PC-3 (cell line): ENCODE measurements at regions not wholly inside any gene's neighbourhood (a gene's known extent, or its start where the extent isn't known, plus 50 kb on each side); places are given as distances from the start of the nearest gene placed in this dataset.

Source experiments
- ATAC-seq: fragments of 200-7000 bp; cut with Tn5 transposase; 2 replicates; pipeline ENCODE4 v1.9.1; 2020; ENCODE audit warnings: mild to moderate bottlenecking, moderate library complexity
- BruUV-seq: library from RNA; stranded (reverse); fragments of 400-500 nt; replicated peaks from 2 replicates; lab custom pipeline; 2021; lab: Mats Ljungman, UMichigan
- CTCF ChIA-PET: fragments of 300-600 bp; sonication (Branson Sonifier 250); formaldehyde crosslinking; loops from one replicate; lab custom pipeline; 2022; ENCODE audit warnings: antibody characterized with exemption; lab: Charles Lee
- POLR2A ChIA-PET: fragments of 300-600 bp; sonication (Branson Sonifier 250); formaldehyde crosslinking; loops from one replicate; lab custom pipeline; 2022; ENCODE audit warnings: antibody characterized with exemption; ENCODE audit not compliant: unreplicated experiment; lab: Charles Lee
- DNase-seq: peaks from one replicate; pipeline ENCODE4 v3.0.0-alpha.2; 2015
- H2AFZ ChIP-seq: fragments of 300-600 bp; sonication (generic); 2 replicates; pipeline ENCODE4 v1.6.0; 2016; ENCODE audit warnings: antibody characterized with exemption, low read length
- H3F3A ChIP-seq: fragments of 300-600 bp; sonication (generic); one replicate; pipeline ENCODE4 v1.6.0; 2017; ENCODE audit warnings: antibody characterized with exemption, low read length, control low read depth, mild to moderate bottlenecking; ENCODE audit not compliant: unreplicated experiment
- H3K27ac ChIP-seq: fragments of 300-600 bp; sonication (generic); 2 replicates; pipeline ENCODE4 v1.5.1; 2016; ENCODE audit warnings: mild to moderate bottlenecking, low read length
- H3K27me3 ChIP-seq: fragments of 300-600 bp; sonication (generic); 2 replicates; pipeline ENCODE4 v1.6.1; 2016; ENCODE audit warnings: low read length, mixed read lengths
- H3K36me3 ChIP-seq: fragments of 300-600 bp; sonication (generic); 2 replicates; pipeline ENCODE4 v1.6.1; 2016; ENCODE audit warnings: low read depth, mixed run types, low read length, mixed read lengths
- H3K4me1 ChIP-seq: fragments of 300-600 bp; sonication (generic); 2 replicates; pipeline ENCODE4 v1.5.1; 2016; ENCODE audit warnings: low read length; ENCODE audit not compliant: insufficient read depth
- H3K4me2 ChIP-seq: fragments of 300-600 bp; sonication (generic); 2 replicates; pipeline ENCODE4 v1.6.0; 2016; ENCODE audit warnings: low read length
- H3K4me3 ChIP-seq: fragments of 300-600 bp; sonication (generic); 2 replicates; pipeline ENCODE4 v1.5.1; 2016; ENCODE audit warnings: mild to moderate bottlenecking, low read length, mixed read lengths
- H3K79me2 ChIP-seq: fragments of 300-600 bp; sonication (generic); 2 replicates; pipeline ENCODE4 v1.6.1; 2017; ENCODE audit warnings: low read length, mixed read lengths
- H3K9ac ChIP-seq: fragments of 300-600 bp; sonication (generic); 2 replicates; pipeline ENCODE4 v1.6.0; 2016; ENCODE audit warnings: mild to moderate bottlenecking, low read length
- H3K9me2 ChIP-seq: fragments of 300-600 bp; sonication (generic); replicated peaks from 2 replicates; pipeline ENCODE4 v1.6.1; 2016; ENCODE audit warnings: mixed run types, low read length, mixed read lengths
- H3K9me3 ChIP-seq: fragments of 300-600 bp; sonication (generic); 2 replicates; pipeline ENCODE4 v1.6.1; 2016; ENCODE audit warnings: low read length, mixed read lengths
- H4K20me1 ChIP-seq: fragments of 300-600 bp; sonication (generic); 2 replicates; pipeline ENCODE4 v1.6.1; 2016; ENCODE audit warnings: low read length, mixed read lengths
- CTCF ChIP-seq: fragments of 300-600 bp; sonication (generic); conservative IDR thresholded peaks from 2 replicates; pipeline ENCODE4 v1.5.1; 2017; ENCODE audit warnings: antibody characterized with exemption, low read depth, mild to moderate bottlenecking, low read length
- EZH2 ChIP-seq: fragments of 300-600 bp; sonication (generic); IDR thresholded peaks from one replicate; pipeline ENCODE4 v1.6.1; 2017; ENCODE audit warnings: antibody characterized with exemption, mild to moderate bottlenecking, low read length; ENCODE audit not compliant: unreplicated experiment
- EZH2phosphoT487 ChIP-seq: fragments of 300-600 bp; sonication (generic); IDR thresholded peaks from 2 replicates; pipeline ENCODE4 v1.6.1; 2018; ENCODE audit warnings: mild to moderate bottlenecking, antibody characterized with exemption, low read length, borderline replicate concordance
- intact Hi-C: fragments of 100-400 bp; cut with micrococcal nuclease; formaldehyde crosslinking; loops from 2 replicates; pipeline ENCODE4 v1.9.0; 2023

GRCh38 chr9:29697011-29697410, 2123.7 kb upstream of the C9orf72 start:
- Histone ChIP-seq H4K20me1 (no peaks in the 10 kb centered on the region), H3K4me3 (no peak overlapping the region), H3K4me1 (peaks cover 8% of the 10 kb centered on the region), H3K27me3 (no peaks in the 10 kb centered on the region), H3K9me3 (no peaks in the 10 kb centered on the region), H3F3A (no peaks in the 10 kb centered on the region), H2AFZ (no peak overlapping the region), H3K36me3 (no peaks in the 10 kb centered on the region), H3K9ac (no peak overlapping the region), H3K4me2 (peak overlapping the region; percentile 44), H3K79me2 (no peaks in the 10 kb centered on the region), H3K27ac (no peak overlapping the region), H3K9me2 (no peaks in the 10 kb centered on the region)
- TF ChIP-seq CTCF (no peak), EZH2phosphoT487 (no peak), EZH2 (no peak)
- DNase-seq (peak; percentile 38), ATAC-seq (peak; percentile 31; the same call in 1 of the 2 replicates)
- no TSS peak for BruUV-seq
- ChIA-PET POLR2A (no interaction called here), CTCF (no interaction called here)
- intact Hi-C loops, result no loop called here

GRCh38 chr9:29701559-29701958, 2128.3 kb upstream of the C9orf72 start:
- no peaks in the 10 kb centered on the region for H3K79me2 ChIP-seq
- ChIA-PET POLR2A (no interaction called here), CTCF (no interaction called here)
- TF ChIP-seq EZH2 (no peak), CTCF (no peak), EZH2phosphoT487 (no peak)
- H2AFZ ChIP-seq, result no peak overlapping the region
- BruUV-seq, result no TSS peak
- H3K27me3 ChIP-seq, result no peaks in the 10 kb centered on the region
- no peak overlapping the region for H3K4me3 ChIP-seq
- H3K9me3 ChIP-seq, result no peaks in the 10 kb centered on the region
- DNase-seq, result no peak
- H3K27ac ChIP-seq, result no peak overlapping the region
- intact Hi-C loops, result no loop called here
- H3F3A ChIP-seq, result no peaks in the 10 kb centered on the region
- no peaks in the 10 kb centered on the region for H3K36me3 ChIP-seq
- H3K4me2 ChIP-seq, result no peak overlapping the region
- peaks cover 7% of the 10 kb centered on the region for H3K4me1 ChIP-seq
- H3K9ac ChIP-seq, result no peak overlapping the region
- no peaks in the 10 kb centered on the region for H4K20me1 ChIP-seq
- no peak for ATAC-seq
- H3K9me2 ChIP-seq, result no peaks in the 10 kb centered on the region

- H3K27ac ChIP-seq, result no peak overlapping the region
- CTCF ChIA-PET, result no interaction called here
- no peaks in the 10 kb centered on the region for H3K79me2 ChIP-seq
- intact Hi-C loops, result no loop called here
- H3F3A ChIP-seq, result no peaks in the 10 kb centered on the region
- H3K4me3 ChIP-seq, result no peak overlapping the region
- H3K27me3 ChIP-seq, result no peaks in the 10 kb centered on the region
- no TSS peak for BruUV-seq
- no peaks in the 10 kb centered on the region for H3K9me3 ChIP-seq
- H3K36me3 ChIP-seq, result no peaks in the 10 kb centered on the region
- H2AFZ ChIP-seq, result no peak overlapping the region
- no peaks in the 10 kb centered on the region for H4K20me1 ChIP-seq
- H3K4me1 ChIP-seq, result peaks cover 3% of the 10 kb centered on the region
- H3K9ac ChIP-seq, result no peak overlapping the region
- H3K4me2 ChIP-seq, result no peak overlapping the region
- POLR2A ChIA-PET, result no interaction called here
- ATAC-seq (no peak), DNase-seq (no peak)
- H3K9me2 ChIP-seq, result no peaks in the 10 kb centered on the region
- TF ChIP-seq EZH2phosphoT487, result no peak
- no peak for TF ChIP-seq CTCF
- TF ChIP-seq EZH2, result no peak
Measured at GRCh38 chr9:29701971-29702370, 2128.7 kb upstream of the C9orf72 start.
